ENCODE measurements at regions not wholly inside any gene's neighbourhood (a gene's known extent, or its start where the extent isn't known, plus 50 kb on each side); places are given as distances from the start of the nearest gene placed in this dataset.

DNA sequence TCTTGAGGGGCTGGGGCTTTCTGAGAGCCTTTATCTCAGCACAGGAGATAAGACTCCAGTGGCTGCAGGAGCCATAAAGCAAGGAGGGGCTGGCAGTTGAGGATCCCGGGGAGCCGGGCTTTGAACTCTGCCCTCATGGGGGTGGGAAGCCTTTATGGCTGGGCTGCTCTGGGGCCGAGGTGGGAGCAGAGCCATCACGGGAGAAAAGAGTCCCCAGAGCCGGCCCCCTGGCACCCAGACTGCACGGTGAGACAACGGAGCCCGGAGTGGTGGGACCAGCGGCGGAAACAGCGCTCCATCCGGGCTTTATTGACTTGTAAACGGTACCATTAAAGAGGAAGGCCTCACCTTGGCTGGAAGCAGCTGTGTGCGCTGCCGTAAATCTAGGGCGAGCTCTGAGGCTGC is 162.6 kb downstream of the MYCN start:
- TF ChIP-seq POLR2A (IDR thresholded peaks at IDR 0.05; ENCODE audit: low read depth, low read length) (no peak), SMC3 (IDR thresholded peaks at IDR 0.05; ENCODE audit: low read depth, low read length) (no peak), RCOR1 (IDR thresholded peaks at IDR 0.05; ENCODE audit: insufficient replicate concordance, low read length) (no peak), NFE2L2 (IDR thresholded peaks at IDR 0.05; ENCODE audit: low read depth, low read length) (no peak), MAFK (IDR thresholded peaks at IDR 0.05; ENCODE audit: low read depth, low read length) (no peak), BHLHE40 (IDR thresholded peaks at IDR 0.05; ENCODE audit: low read depth, low read length) (no peak), FOS (IDR thresholded peaks at IDR 0.05; ENCODE audit: low read depth, low read length) (no peak)
- TF ChIP-seq, protein P1, sequence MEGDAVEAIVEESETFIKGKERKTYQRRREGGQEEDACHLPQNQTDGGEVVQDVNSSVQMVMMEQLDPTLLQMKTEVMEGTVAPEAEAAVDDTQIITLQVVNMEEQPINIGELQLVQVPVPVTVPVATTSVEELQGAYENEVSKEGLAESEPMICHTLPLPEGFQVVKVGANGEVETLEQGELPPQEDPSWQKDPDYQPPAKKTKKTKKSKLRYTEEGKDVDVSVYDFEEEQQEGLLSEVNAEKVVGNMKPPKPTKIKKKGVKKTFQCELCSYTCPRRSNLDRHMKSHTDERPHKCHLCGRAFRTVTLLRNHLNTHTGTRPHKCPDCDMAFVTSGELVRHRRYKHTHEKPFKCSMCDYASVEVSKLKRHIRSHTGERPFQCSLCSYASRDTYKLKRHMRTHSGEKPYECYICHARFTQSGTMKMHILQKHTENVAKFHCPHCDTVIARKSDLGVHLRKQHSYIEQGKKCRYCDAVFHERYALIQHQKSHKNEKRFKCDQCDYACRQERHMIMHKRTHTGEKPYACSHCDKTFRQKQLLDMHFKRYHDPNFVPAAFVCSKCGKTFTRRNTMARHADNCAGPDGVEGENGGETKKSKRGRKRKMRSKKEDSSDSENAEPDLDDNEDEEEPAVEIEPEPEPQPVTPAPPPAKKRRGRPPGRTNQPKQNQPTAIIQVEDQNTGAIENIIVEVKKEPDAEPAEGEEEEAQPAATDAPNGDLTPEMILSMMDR (conservative IDR thresholded peaks at IDR 0.05; ENCODE audit: low read depth, low read length), result no peak
- TF ChIP-seq, protein P2, sequence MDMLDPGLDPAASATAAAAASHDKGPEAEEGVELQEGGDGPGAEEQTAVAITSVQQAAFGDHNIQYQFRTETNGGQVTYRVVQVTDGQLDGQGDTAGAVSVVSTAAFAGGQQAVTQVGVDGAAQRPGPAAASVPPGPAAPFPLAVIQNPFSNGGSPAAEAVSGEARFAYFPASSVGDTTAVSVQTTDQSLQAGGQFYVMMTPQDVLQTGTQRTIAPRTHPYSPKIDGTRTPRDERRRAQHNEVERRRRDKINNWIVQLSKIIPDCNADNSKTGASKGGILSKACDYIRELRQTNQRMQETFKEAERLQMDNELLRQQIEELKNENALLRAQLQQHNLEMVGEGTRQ (IDR thresholded peaks at IDR 0.05; ENCODE audit: low read depth, low read length), result no peak

Measured in IMR-90 (cell line).